HL-60/S4 treated with phorbol 12-myristate 13-acetate at 8.2 ng/mL for 4 days and 3 days (cell line): ENCODE measurements at regions not wholly inside any gene's neighbourhood (a gene's known extent, or its start where the extent isn't known, plus 50 kb on each side); places are given as distances from the start of the nearest gene placed in this dataset.
"Not testable (repeated sequence)": the region's sequence is repeated elsewhere in the genome, so short reads cannot be mapped to it uniquely, and the experiment has no call there.

Source experiments
- in situ Hi-C: fragments of 300-500 bp; cut with MboI; formaldehyde crosslinking; loops from 2 replicates; pipeline ENCODE4 v1.15.0; 2022; ENCODE audit warnings: low sequenced_read_pairs

DNA sequence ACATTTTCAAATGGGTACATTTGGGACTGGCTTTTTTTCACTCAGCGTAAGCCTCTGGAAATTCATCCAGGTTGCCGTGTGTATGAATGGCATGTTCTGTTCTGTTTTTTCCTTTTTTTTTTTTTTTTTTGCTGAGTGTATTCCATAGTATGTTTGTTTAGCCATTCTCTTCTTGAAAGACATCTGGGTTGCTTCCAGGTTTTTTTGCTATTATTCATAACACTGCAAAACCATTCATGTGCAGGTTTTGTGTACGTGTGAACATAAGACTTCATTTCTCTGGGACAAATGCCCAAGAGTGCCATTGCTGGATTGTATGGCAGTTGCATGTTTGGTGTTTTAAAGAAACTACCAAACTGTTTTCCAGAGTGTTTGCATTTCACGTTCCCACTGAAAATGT is 335.9 kb upstream of the TNRC6C start:
- in situ Hi-C loops, result no loop called here

DNA sequence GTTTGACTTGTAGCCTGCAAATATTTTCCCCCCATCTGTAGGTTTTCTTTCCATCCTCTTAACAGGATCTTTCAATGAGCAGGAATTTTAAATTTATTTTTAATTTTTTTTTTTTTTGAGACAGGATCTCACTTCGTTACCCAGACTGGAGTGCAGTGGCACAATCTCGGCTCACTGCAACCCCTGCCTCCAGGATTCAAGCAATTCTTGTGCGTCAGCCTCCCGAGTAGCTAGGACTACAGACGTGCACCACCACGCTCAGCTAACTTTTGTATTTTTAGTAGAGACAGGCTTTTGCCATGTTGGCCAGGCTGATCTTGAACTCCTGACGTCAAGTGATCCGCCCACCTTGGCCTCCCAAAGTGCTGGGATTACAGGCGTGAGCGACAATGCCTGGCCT is 335.2 kb upstream of the TNRC6C start:
- in situ Hi-C loops, result not testable (repeated sequence)

DNA sequence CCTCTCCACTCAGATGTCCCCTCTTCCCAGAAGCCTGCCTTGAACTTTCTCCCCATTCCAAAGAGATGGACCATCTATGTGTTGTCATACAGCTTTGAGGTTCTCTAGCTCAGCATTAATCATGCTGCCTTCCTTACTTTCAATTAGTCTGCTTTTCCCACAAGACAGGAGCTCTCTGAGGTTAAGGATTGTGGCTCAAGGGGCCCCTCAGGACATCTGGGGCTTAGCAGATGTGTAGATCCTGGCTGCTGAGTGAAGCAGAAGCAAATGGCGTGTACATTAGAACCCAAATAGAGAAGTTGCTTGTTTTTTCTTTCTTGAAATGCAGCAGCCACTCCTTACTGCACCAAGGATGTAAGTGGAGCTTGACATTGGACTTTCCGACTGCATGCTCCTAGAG is 330.5 kb upstream of the TNRC6C start:
- in situ Hi-C loops, result no loop called here

DNA sequence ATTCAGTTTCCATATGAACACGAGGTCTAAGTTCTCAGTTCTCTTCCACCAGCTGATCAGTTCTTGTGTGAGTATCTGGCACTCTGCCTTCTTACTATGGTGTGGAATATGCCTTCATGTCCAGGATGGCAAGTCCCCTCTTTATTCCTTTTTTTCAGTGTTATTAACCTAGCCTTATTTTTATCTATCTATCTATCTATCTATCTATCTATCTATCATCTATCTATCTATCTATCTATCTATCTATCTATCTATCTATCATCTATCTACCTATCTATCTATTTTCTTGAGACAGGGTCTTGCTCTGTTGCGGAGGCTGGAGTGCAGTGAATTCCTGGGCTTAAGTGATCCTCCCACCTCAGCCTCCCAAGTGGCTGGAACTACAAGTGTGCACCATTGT is 329.2 kb upstream of the TNRC6C start:
- in situ Hi-C loops, result not testable (repeated sequence)

DNA sequence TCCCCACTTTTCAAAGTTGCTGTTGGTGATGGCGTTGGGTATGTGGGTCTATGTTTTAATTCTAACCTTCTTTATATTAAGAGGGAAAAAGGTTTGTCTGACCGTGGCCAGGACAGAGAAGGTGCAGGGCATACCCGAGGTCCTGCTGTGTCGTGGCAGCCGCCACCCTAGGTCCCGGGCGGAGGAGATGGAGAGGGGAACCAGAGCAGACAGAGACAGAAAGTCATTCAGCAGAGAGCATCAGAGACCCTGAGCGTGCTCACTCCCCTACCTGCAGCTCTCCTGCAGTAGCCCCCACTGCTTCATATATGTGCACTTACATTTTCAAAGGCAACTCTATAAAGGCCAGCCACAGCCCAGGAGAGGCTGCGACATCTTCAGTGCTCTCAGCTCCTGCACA is 327.2 kb upstream of the TNRC6C start:
- in situ Hi-C loops, result no loop called here

DNA sequence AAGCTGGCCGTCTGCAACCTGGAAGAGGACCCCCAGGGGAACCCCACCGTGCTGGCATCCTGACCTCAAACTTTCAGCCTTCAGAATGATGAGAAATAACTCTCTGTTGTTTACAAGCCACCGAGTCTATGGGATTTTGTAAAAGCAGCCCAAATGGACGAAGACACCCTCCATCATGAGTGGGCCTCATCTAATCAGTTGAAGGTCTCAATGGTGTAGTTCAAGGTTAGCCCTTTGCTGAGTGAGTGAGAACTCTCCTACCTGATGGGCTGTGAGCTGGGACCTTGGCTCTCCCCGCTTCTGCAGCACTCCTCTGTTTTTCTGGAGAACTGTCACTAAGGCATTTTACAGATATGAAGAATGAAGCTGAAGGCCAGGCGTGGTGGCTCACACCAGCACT is 325.9 kb upstream of the TNRC6C start:
- in situ Hi-C loops, result no loop called here

DNA sequence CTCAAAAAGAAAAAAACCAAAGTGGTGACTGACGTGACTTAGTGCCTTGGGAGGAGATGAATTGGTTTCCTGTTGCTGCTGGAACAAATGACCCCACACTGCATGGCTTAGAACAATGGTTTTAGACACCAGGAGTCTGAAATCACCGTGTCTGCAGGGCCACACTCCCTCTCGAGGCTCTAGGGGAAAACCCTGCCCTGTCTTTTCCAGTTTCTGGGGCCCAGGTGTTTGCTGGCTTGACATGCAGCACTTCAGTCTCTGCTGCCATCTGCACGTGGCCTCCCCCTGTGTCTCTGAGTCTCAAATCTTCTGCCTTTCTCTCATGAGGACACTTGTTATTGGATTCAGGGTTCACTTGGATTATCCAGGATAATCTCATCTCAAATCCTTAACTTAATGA is 323.8 kb upstream of the TNRC6C start:
- in situ Hi-C loops, result no loop called here

DNA sequence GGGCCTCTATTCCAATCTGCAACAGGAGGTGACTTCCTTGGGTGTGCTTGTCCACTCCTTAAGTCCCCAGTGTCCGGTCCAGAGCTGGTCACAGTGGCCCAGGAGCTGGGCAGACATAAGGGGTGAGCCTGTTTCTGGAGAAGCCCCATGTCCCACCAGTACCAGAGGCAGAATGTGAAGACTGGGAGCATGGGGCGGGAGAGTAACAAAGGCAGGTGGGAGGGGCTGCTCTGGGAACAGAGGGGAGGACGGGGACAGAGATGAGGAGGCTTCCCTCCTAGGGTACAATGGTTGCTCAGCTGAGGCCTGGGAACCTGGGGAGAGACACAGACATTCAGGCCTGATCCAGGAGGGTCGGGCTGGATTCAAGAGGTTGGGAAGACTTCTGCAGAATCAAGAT is 323.3 kb upstream of the TNRC6C start:
- in situ Hi-C loops, result no loop called here

DNA sequence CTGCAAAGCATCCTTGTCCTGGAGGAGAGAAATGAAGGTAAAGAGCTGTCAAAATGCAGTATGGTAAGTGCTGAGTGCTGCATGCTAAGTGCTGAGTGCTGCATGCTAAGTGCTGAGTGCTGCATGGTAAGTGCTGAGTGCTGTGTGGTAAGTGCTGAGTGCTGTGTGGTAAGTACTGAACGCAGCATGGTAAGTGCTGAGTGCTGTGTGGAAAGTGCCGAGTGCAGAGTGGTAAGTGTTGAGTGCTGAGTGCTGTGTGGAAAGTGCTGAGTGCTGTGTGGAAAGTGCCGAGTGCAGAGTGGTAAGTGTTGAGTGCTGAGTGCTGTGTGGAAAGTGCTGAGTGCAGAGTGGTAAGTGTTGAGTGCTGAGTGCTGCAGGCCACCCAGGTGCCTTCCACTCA is 322.7 kb upstream of the TNRC6C start:
- in situ Hi-C loops, result not testable (repeated sequence)

DNA sequence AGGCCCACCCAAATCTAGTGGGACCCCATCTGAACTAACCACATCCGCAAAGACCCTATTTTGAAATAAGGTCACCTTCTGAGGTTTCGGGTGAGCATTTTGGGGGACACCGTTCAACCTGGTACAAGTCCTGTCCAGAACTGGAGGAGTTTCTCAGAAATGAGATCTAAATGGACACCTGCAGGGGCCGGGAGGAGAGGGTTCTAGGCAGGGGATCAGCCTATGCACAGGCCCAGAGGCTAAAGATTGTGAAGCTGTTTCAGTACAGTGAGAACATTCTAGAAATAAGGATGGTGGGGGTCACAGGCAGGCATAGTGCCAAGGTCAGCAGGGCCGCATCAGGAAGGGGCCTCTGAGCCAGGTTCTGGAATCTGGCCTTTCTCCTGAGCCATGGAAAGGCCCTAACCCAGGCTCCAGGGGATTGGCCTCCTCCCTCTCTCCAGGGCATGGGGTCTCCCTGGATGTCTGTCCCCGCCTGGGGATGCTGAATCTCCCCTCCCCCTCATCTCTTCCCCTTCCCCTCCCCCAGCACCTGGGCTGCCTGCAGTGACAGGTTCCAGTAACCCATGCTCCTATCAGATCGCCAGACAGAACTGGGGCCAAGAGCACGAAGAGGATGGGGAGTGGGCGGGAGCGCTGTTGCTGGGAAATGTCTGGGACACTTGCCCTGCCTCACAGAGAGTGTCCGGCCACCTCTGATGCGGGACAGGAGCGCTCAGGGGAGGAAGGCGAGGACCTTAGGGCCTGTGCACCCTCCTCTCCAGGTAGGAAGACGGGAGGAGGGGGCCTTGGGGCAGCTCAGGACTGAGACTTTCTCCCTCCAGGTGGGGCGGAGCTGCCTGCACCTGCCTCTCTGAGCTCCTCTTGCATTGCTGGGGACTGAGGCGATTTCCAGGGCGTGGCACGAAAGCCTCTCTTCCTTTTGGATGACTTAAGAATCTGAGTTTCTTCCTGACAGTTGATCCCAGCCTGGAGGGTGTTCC is 321.4 kb upstream of the TNRC6C start:
- in situ Hi-C loops, result no loop called here

DNA sequence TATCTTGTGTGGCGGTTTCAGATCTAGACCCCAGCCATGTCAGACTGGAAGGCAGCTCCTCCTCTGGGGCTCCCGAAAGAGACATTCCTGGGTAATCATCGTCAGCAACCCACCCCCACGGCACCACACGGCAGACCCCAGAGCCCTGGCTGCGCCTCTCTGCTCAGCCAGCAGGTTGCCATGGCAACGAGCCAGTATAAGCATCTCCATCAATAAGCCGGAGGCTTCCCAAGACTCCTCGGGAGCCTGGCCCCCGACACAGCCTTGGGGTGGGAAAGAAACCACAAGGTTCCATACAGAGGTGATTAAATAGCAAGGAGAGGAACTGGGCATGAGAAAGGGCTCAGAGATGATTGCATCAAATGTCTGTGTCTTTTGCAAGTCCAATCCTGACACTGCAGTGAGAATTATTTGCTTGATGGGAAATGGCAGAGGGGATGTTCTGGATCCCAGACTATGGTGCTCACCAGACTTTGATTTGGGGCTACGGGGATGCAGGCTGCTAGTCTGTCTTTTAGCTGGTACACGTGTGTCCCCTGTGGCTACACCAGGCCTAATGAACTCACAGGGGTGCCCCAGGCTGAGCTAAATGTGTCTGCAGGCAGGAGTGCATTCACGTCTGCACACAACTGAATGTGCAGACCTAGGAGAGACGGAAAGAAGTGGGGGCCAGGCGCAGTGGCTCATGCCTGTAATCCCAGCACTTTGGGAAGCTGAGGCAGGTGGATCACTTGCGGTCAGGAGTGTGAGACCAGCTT is 320.5 kb upstream of the TNRC6C start:
- in situ Hi-C loops, result no loop called here

DNA sequence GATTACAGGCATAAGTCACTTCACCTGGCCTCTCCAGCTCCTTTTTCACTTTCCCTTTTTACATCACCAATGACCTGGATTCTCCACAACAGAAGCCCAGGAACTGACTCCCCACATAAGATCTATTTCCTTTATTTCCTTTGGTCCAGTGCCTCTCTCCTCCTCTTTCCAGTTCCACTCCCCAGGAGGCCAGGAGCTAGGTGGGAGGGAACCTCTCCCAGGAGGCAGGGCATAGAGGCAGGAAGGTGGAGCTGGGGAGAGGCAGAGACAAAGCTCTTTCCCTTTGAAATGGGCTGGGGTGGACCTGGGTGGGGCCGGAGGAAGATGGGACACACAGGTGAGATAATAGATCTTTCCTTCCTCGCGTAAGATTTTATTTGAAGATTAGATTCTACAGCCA is 318.3 kb upstream of the TNRC6C start:
- in situ Hi-C loops, result no loop called here

DNA sequence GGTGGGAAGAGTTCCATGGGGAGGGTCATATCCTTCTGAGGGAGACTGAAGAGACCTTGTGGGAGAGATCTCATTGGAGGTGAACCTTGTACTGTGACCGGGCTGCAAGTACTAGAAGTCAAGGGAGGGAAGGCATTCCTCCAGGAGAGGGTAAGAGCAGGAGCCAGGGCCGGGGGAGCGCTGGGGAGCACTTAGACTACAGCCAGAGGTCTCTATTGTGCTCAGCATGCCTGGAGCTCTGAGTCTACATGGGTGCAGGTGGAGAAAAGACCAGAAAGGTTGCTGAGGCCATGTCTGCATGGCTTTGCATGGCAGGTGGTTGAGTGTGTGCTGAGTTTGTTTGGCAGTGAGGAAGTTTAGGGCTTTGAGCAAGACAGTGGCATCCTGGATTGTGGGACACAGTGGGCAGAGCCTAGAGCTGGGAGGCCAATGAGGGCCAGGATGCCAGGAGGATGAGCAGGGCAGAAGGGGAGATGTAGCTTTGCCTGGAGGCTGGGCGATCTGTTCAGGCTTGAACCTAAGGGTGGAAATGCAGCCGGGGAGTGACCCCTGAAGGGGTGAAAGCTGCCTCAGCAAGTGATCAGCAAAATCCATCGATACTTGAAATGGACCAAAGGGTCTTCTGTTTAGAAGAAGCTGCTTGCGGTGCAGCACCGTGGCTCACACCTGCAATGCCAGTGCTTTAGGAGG is 317.4 kb upstream of the TNRC6C start:
- in situ Hi-C loops, result no loop called here

DNA sequence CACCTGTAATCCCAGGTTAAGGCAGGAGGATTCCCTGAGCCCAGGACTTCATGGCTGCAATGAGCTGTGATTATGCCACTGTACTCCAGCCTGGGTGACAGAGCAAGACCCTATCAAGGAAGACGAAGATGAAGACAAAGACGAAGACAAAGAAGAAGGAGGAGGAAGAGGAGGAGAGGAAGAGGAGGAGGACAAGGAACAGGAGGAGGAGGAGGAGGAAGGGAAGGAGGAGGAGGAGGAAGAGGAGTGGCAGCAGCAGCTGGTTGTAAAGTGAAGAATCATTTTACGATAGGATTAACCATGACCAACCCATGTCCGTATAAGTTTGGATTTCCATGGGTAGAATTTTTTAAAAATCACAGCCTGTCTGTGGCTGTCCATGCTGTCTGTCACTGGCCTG is 316.8 kb upstream of the TNRC6C start:
- in situ Hi-C loops, result no loop called here

DNA sequence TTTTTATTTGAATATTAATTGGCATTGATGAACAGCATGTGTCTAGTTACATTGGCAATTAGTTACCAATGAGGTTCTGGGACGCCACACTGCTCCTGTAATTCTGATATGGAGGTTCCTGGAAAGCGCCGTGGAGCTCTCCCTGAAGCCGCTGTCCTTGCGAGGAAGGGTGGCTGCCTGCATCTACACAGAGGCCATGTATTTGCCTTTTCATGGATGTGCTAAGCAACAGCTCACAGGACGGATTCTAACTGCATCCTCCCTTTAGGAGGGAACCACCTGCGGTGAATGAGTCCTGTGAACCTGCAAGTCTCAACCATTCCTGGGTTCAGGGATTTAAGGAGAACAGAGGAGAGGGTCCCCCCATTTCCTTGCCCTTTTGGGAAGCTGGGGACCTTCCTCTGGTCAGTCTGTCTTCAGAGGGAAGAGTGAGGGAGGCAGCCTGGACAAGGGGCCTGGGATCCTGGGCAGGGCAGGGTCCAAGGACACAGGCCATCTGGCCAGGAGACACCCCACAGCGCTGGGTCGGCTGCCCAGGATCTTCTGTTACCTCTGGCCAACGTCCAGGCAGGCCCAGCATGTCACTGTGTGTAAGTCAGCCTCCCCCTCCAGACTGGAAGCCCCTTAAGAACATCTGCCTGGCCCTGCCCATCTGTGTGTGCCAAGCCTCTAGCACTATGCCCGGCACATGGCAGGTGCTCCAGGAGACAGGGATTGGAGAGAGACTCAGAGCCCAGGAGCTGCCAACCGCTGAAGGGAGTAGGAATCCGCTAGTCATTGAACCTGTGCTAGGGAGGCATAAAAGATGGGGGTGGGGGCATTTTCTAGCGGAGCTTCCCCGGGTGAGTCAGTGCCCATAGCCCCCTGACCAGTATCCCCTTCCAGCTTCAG is 314.1 kb upstream of the TNRC6C start:
- in situ Hi-C loops, result no loop called here

DNA sequence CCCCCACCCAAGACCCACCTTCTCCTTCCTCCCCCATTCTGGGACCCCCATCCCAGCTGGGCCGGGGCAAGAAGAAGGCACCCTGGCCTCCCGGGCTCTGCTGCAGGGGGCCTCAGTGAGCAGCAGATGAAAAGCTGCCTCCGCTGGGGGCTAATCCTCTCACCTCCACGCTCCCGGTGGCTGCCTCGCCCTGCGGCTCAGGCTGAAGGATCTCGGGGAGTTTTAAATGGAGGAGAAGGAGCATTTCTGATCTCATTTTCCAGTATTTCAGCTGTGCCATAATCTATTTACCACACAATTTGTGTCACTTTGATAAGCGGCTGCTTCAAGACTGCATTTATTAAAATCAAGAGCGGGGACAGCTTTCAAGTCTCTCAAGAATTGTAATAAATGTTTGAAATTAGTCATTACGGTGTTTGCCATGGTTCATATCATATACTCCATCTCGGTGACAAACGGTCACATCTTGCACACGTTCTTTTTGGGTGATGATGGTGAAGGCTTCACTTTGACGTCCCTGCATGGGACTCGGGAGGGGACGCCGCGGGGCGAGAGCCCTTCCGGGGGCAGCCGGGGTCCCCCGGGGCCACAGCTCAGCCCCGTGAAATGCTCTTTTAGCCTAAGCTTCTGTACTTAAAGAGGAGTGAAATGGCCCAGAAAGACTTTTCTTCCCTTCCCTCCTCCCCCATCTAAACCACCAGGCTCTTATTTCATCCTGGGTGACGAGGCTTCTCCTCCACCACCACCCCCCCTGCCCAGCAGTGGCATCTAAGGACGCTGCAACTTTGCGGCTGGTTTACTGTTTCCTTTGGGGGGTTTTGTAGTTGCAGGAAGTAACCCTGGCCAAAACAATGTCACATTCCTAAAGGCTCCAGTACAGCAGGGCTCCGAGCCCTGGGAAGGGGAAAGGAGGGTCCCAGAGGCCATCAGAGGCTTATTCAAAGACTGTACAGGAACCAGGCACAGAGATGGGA is 313.1 kb upstream of the TNRC6C start:
- in situ Hi-C loops, result no loop called here

DNA sequence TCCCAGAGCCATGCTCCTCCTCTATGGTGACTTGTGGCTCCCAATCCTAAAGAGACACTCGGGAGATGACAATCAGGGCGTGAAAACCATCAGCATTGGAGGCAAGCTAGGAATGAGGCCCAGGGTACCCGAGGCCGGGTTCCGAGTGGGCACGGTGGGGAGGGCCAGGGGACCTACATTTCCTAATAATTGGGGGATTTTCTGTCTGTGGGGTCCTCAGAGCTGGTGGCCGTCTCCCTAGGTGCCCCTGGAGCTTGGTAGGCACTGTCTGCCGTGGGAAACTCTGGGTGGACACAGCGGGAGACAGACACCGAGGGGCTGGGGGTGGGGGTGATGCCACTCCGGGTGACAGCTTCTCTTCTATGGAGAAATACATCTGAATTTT is 312.5 kb upstream of the TNRC6C start:
- in situ Hi-C loops, result no loop called here

DNA sequence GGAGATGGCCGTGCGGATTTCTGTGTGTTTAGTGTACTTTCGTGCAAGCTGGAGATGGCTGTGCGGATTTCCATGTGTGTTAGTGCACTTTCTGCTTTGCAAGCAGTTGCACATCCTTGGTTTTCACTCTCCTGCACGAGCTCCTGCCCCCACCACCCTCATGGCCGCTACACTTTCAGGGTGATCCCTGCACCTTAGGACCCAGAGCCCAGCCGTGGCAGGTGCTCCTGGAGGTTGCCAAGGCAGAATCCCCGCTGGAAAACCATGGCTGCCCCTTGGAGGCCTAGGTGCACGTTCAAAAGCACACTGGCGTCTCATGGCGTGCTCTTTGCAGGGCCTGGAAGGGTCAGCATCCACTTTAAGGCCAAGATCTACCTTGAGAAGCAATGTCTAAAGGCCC is 311.0 kb upstream of the TNRC6C start:
- in situ Hi-C loops, result no loop called here

DNA sequence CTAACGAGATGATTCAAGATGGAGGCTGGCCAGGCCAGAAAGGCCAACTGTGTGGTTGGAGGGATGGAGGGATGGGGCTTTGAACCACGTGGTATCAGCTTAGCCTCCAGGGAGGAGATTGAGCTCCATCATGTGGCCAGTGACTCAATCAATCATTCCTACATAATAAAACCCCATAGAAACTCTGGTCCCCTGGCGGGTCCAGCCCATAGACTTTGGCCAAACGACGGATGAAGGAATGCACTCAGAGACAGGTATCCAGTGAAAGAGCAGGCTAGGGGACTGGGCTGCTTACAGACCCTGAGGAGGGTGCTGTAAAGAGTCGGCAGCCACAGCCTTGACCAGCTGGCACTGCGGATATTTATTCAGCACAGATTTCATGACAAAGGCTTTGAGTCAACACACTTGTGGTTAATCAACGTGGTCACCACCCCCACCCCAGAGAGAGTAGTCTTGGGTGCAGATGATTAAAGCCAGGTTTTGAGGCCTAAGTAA is 308.7 kb upstream of the TNRC6C start:
- in situ Hi-C loops, result no loop called here
